HEK293T (cell line): ENCODE measurements at regions not wholly inside any gene's neighbourhood (a gene's known extent, or its start where the extent isn't known, plus 50 kb on each side); places are given as distances from the start of the nearest gene placed in this dataset.

ENCODE experiments used
- ARNT ChIP-seq: fragments of 450-650 bp; IDR thresholded peaks from 2 replicates; pipeline ENCODE4 v1.6.1; 2017; ENCODE audit warnings: mild to moderate bottlenecking
- ELF4 ChIP-seq: fragments of 450-650 bp; IDR thresholded peaks from 2 replicates; pipeline ENCODE4 v1.6.1; 2017; ENCODE audit warnings: antibody characterized with exemption
- FOXA1 ChIP-seq: fragments of 450-650 bp; IDR thresholded peaks from 2 replicates; pipeline ENCODE4 v1.6.1; 2016; ENCODE audit warnings: mild to moderate bottlenecking
- FOXK2 ChIP-seq: fragments of 450-650 bp; IDR thresholded peaks from 2 replicates; pipeline ENCODE4 v1.6.1; 2016; ENCODE audit warnings: mild to moderate bottlenecking
- HDGF ChIP-seq: fragments of 450-650 bp; IDR thresholded peaks from 2 replicates; pipeline ENCODE4 v1.6.1; 2017; ENCODE audit warnings: antibody characterized with exemption, borderline replicate concordance
- L3MBTL2 ChIP-seq: fragments of 450-650 bp; conservative IDR thresholded peaks from 2 replicates; pipeline ENCODE4 v1.6.1; 2016; ENCODE audit warnings: mild to moderate bottlenecking
- SP1 ChIP-seq: fragments of 450-650 bp; IDR thresholded peaks from 2 replicates; pipeline ENCODE4 v1.6.1; 2017
- SUZ12 ChIP-seq: fragments of 450-650 bp; IDR thresholded peaks from 2 replicates; pipeline ENCODE4 v1.6.1; 2016; ENCODE audit warnings: mild to moderate bottlenecking
- TARDBP ChIP-seq: fragments of 450-650 bp; IDR thresholded peaks from 2 replicates; pipeline ENCODE4 v1.6.1; 2016
- TF ChIP-seq, protein P1 (sequence below): fragments of 450-650 bp; IDR thresholded peaks from 2 replicates; pipeline ENCODE4 v1.6.1; 2016

DNA sequence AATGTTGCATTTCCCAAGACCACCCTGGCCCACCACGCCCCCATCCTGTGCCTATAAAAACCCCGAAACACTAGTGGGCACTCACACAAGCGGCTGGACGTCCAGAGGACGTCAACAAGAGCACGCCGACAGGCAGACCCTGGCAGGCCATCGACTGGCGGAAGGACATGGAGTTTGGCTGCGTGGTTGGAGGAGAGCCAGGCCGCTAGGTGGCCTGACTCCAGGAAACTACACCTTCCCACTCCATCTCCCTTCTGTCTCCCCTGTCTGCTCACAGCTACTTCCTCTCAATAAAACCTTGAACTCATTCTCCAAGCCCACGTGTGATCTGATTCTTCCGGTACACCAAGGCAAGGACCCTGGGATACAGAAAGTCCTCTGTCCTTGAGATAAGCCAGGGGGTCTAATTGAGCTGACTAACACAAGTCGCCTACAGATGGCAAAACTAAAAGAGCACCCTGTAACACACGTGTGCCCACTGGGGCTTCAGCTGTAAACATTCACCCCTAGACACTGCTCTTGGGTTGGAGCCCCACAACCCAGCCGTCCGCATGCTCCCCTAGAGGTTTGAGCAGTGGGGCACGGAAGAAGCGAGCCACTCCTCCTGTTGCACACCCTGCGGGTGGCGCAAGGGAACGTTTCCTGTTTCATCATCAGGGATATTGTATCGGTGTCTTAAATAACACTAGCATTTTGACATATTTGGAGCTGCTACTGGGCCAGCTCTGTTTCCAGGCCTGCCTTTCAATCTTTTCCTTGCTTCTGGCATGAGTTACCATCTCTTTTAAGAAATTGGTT lies 54.5 kb upstream of the TAF11L2 start:
- TF ChIP-seq FOXA1: no peak
- no peak for TF ChIP-seq TARDBP
- TF ChIP-seq SUZ12: no peak
- no peak for TF ChIP-seq SP1
- TF ChIP-seq, protein P1, sequence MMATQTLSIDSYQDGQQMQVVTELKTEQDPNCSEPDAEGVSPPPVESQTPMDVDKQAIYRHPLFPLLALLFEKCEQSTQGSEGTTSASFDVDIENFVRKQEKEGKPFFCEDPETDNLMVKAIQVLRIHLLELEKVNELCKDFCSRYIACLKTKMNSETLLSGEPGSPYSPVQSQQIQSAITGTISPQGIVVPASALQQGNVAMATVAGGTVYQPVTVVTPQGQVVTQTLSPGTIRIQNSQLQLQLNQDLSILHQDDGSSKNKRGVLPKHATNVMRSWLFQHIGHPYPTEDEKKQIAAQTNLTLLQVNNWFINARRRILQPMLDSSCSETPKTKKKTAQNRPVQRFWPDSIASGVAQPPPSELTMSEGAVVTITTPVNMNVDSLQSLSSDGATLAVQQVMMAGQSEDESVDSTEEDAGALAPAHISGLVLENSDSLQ: no peak
- TF ChIP-seq HDGF: no peak
- TF ChIP-seq L3MBTL2: no peak
- TF ChIP-seq ARNT: no peak
- TF ChIP-seq FOXK2: no peak
- no peak for TF ChIP-seq ELF4
